ENCODE measurements at regions not wholly inside any gene's neighbourhood (a gene's known extent, or its start where the extent isn't known, plus 50 kb on each side); places are given as distances from the start of the nearest gene placed in this dataset.

DNA sequence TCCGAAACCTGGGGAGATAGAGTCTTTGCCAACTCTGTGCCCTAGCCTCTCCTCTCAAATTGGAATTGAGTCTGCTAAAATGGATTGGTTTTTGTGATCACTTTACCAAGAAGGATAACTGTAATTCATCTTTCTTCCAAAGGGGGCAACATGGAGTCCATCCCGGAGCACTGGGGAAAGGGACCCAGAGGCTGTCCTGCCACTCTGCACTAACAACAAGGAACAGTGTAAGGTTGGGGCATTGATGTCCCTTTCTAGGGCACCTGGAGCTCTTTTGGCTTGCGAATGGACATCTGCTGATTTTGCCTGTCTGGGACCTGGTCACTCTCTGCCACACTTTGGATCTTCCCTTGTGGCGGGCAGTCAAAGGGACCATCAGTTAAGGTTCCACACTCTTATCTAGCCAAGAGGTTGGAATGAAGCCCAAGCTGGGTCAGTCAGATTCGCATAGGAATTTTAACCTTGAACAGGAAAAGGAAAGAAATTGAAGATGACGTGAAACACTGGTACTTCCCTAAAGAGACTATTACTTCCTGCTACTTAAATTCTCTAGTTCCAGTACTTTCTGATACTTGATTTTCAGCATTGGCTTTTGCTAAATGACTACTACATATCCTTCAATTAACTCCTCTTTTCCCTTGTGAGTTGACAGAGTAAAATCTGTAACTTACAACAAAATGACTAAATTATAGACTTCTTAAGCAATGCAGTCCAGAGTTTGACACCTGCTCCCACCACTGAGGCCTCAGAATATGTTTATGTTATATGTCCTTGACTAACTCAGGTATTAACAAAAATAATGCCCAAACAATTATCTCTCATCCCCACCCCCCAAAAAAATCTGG, 64.7 kb upstream of the KLF7 start:
- TF ChIP-seq POLR2A (IDR thresholded peaks at IDR 0.05) = no peak
- TF ChIP-seq, protein P1, sequence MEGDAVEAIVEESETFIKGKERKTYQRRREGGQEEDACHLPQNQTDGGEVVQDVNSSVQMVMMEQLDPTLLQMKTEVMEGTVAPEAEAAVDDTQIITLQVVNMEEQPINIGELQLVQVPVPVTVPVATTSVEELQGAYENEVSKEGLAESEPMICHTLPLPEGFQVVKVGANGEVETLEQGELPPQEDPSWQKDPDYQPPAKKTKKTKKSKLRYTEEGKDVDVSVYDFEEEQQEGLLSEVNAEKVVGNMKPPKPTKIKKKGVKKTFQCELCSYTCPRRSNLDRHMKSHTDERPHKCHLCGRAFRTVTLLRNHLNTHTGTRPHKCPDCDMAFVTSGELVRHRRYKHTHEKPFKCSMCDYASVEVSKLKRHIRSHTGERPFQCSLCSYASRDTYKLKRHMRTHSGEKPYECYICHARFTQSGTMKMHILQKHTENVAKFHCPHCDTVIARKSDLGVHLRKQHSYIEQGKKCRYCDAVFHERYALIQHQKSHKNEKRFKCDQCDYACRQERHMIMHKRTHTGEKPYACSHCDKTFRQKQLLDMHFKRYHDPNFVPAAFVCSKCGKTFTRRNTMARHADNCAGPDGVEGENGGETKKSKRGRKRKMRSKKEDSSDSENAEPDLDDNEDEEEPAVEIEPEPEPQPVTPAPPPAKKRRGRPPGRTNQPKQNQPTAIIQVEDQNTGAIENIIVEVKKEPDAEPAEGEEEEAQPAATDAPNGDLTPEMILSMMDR (IDR thresholded peaks at IDR 0.05) = no peak

Data from lower leg skin (tissue), 3 donors.